EL (cell line): ENCODE measurements at regions not wholly inside any gene's neighbourhood (a gene's known extent, or its start where the extent isn't known, plus 50 kb on each side); places are given as distances from the start of the nearest gene placed in this dataset.
A peak's percentile ranks its signal among the peaks of the same experiment; 100 is the strongest.

Source experiments
- DNase-seq: peaks from one replicate; pipeline ENCODE4 v3.0.0-alpha.2; 2016

DNA sequence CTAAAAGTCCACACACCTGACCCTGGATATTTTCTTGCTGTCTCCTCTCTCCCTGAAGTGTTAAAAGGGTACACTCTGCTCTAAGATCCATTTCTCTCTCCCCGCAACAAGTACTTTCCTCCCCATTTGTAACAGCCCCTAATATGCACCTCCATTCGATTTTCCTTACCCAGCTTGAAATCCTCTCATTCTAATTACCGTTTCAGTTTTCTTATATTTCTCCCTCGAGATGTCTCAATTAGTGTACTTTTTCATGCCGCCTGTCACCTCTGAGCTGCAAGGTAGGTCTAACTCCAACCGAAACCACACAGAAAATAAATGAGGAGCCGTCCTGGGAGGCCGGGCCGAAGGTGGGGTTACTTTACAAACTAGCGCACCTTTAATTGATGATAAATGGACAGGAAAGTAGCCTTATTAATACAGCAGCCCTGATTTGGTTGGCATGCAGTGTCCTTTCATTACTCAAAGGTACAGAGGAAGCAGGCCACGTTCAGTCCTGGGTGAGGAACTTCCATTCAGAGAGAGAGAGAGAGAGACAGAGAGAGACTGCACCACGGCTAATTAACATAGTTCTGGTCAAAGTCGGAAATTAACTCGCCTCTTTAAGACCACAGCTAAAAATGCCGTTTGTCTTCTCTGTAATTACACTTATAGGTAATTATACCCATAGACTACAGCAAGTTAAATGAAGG is 319.9 kb downstream of the ARRDC4 start:
- DNase-seq: no peak

DNA sequence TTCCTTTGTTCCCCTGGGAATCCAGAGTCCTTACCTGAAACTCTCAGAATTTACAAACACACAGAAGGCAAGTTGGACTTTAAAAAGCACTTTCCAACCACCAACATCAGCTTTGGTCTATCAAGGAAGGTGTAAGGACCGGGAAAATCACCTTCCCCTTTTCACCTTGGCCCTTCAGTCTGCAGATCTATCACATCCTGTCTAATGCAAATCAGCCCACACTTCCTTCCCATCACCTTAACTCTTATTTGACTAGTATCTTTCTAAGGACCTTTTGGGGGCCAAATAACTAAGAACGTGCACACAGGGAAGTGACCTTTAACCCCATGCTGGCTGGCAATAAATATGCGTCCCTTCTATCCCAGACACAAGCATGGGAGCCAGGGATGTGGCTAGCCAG is 320.6 kb downstream of the ARRDC4 start:
- DNase-seq: no peak

DNA sequence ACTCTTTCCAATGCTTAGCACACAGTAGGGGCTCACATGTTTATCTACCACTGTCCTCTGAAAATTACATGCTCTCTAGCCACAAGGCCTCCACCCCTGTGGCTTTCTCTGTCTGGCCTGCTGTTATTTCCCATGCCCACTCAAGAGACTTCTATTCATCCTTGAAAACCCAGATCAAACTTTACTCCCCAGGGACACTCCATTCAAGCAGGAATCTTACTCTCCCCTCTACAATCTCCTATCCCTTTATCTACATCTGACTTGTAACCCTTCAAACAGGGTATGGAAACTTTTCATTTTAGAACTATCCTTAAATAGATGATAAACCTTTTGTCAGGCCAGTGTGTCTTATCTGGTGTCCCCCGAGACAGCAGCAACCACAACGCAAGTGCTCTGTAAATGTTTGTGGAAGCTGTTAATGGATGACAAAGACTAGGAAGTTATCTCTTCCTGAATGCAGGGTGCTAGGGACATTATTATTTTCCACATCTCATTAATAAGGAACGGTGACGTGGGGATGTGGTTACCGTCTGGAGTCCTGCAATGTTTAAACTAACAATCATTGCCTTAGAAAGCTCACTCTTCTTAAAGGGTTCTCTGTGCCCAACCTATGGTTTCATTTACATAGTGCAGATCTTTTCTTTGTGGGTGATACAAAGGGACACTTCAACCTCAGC is 322.3 kb downstream of the ARRDC4 start:
- no peak for DNase-seq

DNA sequence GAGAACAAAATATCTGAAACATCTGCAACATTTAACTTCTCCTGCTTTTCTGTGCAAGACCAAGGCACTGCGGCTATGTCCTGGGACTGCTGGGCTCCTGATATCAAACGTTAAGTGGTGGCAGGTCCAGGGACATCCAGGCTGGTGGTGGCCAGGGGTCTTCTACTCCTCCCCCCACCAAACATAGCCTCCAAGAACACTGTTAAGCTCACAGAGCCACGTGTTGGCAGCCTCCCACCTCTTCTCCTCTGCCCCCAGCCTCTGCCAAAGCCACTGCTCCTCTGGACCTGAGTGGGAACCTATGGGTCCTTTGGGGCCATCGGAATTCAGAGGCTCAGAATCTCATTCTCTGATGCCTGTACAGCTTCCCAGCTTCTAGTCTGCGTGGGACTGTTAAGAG is 325.7 kb downstream of the ARRDC4 start:
- DNase-seq: no peak

GRCh38 chr15:98286831-98287230 is 326.3 kb downstream of the ARRDC4 start:
- peak; percentile 25 for DNase-seq

GRCh38 chr15:98288091-98288590 is 327.6 kb downstream of the ARRDC4 start:
- DNase-seq: no peak

- no peak for DNase-seq
These were observed 329.2 kb downstream of the ARRDC4 start for GRCh38 chr15:98289747-98290146.

GRCh38 chr15:98292442-98293240 is 332.1 kb downstream of the ARRDC4 start:
- DNase-seq: peak; percentile 34

- DNase-seq: no peak
These were observed 333.6 kb downstream of the ARRDC4 start for GRCh38 chr15:98294126-98294525.

DNA sequence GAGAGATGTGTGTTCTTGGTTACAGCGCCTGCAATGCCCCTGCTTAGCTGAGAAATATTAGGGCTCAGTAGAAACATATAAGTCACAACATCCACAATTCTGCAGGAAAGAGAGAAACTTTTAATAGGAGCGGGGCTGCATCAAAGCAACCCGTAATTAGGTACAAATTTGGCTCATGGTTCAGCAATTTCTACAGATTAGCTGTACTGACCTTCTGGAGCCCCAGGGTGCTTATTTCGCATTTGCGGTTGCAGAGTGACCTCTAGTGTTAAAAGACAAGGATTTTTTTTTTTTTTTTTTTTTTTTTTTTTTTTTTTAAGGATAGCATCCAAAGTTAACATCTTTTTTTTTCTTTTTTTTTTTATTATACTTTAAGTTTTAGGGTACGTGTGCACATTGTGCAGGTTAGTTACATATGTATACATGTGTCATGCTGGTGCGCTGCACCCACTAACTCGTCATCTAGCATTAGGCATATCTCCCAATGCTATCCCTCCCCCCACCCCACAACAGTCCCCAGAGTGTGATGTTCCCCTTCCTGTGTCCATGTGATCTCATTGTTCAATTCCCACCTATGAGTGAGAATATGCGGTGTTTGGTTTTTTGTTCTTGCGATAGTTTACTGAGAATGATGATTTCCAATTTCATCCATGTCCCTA is 334.7 kb downstream of the ARRDC4 start:
- peak; percentile 54 for DNase-seq

DNA sequence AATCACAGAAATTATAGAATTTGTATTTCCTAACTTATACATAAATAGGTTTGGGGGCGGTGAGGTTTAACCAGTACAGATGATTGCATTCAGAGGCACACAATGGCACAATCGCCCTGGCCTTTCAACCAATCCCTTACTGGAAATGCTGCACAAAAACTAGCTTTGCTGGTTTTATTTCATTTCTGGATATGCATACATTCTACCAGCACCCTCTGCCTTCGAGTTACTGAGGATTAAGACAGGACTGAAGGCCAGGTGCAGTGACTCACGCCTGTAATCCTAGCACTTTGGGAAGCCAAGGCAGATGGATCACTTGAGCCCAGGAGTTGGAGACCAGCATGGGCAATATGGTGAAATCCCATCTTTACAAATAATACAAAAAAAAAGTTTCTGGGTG is 336.1 kb downstream of the ARRDC4 start:
- no peak for DNase-seq

DNA sequence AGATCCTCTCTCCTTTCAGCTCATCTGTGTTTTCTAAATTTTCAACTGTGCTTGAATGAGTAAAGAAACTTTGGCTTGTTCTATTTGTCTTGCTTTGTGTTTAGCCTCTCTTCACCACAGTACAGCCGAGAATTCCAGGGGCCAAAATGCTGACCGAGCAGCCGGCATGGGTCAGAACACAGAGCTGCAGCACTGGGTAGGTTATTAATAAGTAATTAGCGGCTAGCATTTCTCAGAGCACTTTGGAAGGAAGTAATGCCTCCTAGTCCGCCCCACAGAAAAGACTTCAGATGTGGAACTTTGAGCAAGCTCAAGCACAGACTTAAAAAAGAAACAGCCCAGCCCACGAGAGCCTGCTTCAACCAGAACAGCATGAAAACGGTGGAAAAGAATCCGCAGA is 343.9 kb downstream of the ARRDC4 start:
- no peak for DNase-seq

DNA sequence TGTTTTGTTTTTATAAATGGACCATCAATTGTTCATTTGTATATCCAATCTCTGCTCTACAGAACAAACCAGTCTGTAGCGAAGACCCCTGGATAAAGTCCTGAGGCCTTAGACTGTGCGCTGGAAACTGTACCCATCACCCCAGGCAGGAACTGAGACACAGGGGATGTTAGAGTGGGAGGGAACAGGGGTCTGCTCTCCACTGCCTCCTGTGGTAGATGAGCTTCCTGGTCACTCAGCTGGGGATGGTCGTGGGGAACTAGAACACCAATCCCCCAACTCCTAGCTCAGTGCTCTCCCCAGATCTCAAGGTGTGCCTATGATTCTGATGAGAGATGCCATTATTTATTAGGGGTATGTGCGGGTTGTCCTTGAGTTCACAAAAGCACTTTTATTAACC is 340.2 kb upstream of the IGF1R start:
- DNase-seq: no peak

DNA sequence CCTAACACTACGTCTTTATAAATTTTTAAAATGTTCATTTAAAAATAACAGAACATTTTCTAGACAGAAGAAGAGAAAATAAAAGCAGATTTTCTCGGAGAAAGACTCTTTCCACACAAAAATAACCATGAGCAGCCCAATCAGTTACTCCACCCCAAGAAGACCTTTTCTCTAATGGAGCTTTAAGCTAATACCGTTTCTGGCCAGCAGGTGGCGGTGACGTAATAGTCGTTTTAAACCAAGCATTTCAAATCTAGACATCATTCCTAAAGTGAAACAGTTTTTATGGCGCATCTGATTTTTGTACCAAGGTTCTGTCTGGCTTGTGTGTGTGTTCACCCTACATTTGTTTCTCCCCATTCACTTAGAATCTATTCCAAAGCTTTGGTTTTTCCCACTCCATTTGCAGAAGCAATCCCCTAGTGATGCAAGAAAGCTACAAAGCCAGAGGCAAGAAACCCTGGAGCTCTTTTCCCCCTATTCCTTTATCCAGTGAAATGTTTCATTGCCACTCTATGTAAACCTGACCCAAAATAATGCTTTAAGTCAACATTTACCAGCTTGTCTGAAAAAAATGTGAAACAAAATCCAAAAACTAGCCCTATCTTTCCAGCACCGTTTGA is 336.7 kb upstream of the IGF1R start:
- peak; percentile 72 for DNase-seq

DNA sequence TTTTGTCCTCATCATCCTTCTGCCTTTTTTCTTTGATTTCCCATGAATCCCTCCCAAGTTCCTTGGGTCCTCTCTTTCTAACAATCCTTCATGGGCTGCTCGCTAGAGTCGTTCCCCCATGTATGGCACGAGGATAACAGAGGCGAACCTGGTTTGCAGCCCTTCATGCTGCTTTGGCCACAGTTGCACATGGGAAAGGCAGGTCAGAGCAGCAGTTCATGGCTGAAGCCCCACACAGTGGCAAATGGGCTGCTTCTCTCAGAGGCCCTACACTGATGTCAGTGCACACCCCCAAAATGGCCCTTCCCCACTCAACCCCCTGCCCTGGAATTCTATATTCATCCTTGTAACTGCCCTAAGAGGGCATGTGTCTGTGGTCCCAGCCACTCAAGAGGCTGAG is 335.4 kb upstream of the IGF1R start:
- DNase-seq: no peak

GRCh38 chr15:98315971-98316370 is 332.4 kb upstream of the IGF1R start:
- DNase-seq: no peak

DNA sequence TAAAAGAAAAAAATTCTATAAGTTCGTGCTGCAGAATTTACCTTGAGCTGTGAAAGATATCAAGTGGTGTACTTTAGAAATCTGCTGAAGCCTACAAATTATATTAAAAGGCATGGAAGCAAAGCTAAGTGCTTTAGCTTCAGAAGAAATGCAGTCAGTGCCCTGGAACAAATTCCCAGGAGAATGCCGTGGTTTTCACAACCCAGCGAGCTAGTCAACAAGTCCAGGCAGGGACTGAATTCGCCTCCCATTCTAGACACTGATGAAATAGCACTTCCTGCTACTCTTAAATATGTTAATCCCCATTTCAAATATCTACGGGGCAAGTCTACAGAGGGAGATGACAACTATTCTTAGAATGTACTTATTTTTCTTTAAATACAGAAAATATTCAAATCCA is 326.4 kb upstream of the IGF1R start:
- no peak for DNase-seq

DNA sequence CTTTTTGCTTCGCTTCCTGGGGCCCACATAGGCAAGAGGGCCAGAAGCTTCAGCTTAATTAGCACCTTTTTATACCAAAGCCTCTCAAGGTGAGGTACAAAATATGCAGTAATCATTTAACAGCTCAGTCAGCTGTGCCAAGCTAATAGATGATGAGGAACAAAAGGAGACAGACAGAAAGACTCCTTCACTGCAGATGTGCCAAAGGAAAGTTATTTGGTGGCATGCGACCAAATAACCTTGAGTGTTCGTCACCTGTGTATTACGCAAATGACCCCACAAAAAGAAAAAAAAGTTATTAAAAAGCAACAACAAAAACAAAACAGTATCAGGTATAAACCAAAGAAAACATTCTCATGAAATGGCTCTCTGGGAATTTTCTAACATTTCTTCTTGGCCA is 325.8 kb upstream of the IGF1R start:
- no peak for DNase-seq

DNA sequence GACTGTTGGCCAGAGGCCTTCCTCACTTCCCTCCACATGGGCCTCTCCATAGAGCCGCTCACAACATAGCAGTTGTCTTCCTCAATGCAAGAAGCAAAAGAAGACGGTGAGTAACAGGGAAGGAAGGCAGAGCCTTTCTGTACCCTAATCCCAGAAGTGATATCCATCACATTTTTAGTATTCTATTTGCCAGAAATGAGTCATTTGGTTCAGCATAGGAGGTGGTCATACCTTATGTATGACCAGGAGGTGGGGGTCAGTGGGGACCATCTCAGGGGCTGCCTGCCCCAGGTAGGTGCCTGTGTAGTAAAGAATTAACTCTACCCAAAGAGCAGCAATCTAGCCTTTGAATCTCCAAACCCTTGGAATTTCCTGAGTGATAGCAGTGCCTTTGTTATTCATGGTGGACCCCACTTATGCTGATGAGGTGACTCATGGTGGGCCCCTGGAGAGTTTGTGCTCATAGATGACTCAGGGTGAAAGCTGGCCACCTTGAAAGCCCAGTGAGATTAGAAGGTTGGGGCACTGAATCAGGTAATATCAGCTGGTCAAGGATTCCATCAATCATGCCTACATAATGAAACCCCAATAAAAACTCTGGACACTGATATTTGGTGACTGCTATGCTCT is 323.9 kb upstream of the IGF1R start:
- no peak for DNase-seq

GRCh38 chr15:98326804-98327203 is 321.5 kb upstream of the IGF1R start:
- DNase-seq: no peak

GRCh38 chr15:98330258-98330657 is 318.1 kb upstream of the IGF1R start:
- no peak for DNase-seq

DNA sequence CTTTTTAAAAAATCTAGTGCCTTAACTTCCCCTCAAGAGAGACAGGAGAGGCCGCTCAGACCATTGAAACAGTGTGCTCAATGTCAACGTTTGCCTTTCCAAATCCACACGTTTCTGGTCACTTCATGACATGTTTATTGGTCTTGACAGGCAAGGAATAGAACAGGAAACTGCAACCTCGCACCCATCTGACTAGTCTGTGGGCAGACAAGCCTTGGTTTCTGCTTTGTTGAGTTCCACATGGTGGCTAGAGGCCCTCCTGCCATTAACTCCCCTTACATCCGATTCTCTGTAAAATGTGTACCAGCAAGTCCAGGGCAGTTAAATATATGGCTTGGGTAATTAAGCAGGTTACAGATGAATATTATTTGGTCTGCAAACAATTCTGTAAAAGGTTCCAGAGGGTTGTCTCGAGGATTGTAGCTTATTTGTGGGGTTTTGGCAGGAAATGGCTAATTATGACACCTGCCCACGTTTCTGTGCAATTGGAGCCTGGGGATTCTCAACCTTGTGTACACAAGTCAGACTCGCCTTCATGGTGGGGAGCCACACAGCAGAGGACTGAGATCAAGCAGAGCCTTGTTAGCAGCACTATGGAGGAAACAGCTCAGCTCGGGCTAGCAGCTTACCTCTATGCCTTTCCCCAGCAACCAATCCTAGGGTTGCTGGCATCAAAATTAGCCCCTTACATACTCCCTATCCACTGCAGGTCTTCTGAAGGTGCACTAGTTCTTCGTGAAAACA is 317.5 kb upstream of the IGF1R start:
- no peak for DNase-seq
